AG08396 (cell line): ENCODE measurements at regions not wholly inside any gene's neighbourhood (a gene's known extent, or its start where the extent isn't known, plus 50 kb on each side); places are given as distances from the start of the nearest gene placed in this dataset.

Source experiments
- DNase-seq: peaks from one replicate; pipeline ENCODE4 v3.0.0; 2012; ENCODE audit warnings: low spot score, mixed read lengths

DNA sequence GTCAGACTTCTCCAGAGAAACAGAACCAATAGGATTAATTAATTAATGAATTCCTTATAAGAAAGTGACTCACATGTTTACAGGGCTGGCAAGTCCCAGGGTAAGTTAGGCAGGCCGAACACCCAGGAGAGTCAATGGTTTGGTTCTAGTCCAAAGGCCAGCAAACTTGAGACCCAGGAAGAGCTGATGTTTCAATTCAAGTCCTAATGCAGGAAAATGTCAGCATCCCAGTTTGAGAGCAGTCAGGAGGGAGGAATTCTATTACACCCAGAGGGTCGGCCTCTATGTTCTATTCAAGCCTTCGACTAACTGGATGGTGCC lies 466.0 kb downstream of the INSC start:
- DNase-seq = no peak

DNA sequence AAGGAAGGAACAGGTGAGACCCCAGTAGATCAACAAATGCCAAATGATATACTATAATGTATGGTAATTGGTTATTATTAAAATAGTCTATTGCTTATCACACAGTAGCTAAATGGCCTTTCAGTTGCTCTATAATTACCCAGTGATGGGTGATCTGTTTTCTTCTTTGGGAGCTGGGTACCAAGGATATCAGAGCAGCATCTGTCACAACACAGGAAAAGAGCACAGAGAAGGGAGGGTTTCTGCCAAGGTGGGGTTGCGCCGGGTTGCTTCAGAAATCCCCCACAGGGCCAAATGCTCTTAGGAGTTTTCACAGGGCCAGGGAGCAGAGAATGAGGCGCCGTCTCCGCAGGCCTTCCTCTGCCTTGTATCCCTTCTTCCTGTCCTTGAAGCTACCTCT lies 469.4 kb downstream of the INSC start:
- no peak for DNase-seq

DNA sequence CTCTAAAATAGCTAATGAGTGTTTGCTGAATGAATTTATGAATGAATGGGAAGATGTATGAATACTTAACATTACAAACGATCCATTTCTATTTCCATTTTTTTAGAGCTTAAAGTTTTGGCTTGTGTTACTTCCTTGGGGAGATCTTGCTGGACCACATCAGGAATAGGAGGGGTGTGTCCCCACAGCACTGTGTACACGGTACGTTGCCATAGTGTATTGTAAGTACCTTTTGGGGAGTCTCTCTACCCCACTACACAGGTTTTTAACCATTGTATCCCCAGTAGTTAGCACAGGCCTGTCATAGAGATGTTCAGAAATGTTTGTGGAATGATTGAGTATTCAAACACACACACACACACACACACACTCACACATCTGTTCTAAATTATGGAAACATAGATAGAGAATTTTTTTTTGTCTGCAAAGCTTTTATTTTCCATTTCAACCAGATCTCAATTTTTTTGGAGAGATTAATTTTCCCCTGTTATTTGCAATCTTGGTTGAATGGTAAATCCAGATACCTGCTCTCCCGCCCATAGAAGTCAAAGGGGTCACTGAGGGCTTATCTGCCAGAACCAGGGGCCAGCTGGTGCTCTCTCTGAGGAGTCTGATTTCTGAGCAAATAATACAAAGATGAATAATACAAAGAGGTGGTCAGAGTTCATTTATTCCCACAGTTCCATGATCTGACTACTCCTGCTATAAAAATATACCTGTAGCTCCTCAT lies 471.0 kb downstream of the INSC start:
- no peak for DNase-seq

DNA sequence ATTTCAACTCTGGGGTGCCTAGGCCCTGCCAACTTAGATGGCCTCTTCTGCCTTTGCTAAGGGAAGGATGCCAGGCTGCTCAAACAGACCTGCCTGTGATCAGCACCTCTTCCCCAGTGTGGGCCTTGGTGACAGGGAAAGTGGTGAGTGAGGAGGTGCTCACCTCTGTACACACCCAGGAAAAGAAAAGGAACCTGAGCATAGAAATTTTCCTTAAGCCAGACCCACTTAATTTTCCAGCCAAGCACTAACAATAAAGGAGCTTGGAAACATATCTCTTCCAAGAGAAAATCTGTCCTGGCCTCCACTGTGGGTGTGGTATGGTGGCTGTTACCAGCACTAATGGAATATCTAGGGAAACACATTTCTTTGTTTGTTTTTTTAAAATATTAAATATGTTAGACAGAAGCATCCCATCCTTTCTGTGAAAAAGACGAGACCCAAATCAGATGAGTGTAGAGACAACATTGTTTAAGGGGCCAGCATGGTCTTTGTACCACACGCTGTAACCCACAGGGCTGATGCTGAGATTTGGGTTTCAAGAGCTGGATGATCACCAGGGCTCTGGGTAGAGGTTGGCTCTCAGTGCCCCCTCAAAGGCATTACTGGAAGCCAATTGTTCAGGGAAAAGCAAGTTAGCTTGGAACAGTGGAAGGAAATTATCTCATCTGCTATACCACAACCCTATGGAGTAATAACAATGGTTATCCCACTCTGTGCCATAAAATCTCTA lies 472.2 kb downstream of the INSC start:
- no peak for DNase-seq

DNA sequence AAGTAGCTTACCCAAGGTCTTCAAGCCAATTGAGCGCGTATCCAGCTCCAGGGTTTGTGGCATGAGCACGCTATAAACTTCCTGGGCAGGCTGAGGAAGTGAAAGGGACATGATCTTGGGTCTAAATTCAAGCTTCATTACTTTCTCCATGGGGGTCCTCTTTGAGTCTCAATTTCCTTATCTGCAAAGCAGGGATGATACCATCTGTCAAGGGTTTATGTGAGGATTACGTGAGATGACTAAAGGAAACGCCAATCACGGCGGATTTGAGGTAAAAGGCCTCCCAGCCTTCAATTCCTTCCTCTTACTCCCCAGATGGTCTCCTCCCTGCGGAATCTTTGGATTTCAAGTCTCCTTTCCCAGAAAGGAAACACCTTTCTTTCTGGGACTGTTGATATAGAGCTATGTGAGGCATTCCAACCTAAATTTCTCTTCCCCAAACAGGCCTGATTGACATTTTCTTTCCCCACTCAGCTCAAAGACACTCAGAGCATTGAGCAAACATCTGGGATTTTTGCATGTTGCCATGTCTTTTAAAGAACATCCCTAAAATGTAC lies 474.4 kb downstream of the INSC start:
- no peak for DNase-seq

DNA sequence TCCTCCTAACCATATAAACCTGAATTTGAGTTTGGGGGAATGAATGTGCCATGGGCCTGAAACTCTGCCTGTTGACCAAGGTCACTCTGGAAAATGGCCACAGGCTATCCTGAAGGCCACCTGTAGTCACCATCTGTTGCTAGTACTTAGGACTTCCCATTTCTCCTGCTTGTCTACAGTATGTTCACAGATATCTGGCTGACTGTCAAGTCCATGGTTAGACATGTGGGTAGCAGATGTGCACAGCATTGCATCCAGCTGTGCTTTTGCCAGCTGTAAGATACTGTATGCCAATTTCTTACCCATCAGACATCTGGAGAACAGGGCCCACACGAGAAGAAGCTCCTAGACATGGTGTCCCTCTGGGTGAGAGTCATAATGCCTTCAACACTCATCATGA lies 475.4 kb downstream of the INSC start:
- DNase-seq = no peak

DNA sequence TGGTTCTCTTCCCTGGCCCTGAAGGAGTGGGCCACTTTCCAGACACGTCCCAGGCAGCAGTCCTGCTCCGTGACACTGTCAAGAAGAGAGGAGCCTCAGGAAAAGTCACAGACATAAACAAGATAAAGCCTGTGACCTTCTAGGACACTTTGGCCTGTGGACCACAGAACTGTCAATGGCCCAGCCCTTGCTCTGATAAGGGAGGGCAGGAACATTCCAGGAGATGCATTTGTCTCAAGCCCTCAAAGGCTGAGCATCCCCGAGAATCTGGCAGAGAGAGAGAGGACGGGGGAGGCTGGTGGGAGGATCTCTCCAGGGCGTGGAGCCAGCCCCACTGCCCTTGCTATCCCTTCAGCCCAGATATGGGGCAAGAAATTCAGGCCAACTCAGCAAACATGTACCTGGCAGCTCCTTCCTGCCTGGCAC lies 476.4 kb downstream of the INSC start:
- no peak for DNase-seq

DNA sequence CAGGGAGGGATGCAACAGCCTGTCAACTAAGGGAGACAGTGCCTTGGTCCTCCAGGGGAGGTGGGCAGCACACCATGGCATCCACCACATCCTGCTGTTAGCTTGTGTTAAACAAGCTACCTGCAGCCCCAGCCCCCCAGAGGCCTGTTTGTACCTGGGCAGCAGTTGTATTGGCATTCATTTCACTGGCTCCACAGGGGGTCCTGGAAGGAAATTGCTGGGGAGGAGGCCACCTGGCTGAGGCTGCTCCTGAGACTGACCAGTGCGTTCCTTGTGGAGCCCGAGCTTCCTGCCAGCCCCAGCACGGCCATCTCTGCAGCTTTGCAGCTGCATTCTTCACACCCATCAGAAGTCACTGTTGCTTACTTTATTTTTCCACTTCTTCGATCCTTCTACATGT lies 479.9 kb downstream of the INSC start:
- DNase-seq = no peak

DNA sequence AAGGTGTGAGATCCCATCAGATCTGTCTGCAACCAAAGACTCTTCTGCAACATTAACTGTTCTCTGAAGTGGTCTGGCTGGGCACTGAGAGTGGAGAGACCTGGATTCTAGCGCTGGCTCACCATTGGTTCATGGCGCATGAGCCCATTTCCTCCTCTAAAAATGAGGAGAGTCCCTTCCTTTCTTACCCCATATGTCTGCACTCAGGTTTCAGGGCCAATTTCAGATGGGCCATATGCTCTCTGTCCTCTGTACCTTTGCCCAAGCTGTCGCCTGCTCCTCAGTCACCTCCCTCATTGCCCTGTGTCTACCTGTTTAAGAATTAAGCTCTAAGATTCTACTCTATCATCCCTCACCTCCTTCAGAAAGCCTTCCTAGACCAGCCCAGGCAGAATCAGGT lies 484.7 kb downstream of the INSC start:
- no peak for DNase-seq

DNA sequence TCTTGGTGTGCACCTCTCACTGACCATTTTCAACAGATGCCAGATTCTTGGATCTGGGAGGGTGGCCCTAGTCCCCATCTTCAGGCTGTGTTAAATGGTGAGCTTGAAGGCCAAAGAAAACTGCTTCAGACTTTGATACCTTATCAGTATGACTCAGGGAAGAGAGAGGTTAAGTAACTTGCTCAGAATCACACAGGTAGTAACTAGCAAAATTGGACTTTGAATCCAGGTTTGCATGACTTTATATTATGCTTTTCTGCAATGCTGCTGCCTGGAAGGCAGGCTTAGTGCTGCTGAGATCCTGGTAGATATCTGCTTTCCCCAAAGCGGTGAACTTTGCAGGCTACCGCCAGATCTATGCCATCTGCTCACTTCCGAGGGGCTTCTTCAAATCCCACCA lies 487.3 kb downstream of the INSC start:
- no peak for DNase-seq

DNA sequence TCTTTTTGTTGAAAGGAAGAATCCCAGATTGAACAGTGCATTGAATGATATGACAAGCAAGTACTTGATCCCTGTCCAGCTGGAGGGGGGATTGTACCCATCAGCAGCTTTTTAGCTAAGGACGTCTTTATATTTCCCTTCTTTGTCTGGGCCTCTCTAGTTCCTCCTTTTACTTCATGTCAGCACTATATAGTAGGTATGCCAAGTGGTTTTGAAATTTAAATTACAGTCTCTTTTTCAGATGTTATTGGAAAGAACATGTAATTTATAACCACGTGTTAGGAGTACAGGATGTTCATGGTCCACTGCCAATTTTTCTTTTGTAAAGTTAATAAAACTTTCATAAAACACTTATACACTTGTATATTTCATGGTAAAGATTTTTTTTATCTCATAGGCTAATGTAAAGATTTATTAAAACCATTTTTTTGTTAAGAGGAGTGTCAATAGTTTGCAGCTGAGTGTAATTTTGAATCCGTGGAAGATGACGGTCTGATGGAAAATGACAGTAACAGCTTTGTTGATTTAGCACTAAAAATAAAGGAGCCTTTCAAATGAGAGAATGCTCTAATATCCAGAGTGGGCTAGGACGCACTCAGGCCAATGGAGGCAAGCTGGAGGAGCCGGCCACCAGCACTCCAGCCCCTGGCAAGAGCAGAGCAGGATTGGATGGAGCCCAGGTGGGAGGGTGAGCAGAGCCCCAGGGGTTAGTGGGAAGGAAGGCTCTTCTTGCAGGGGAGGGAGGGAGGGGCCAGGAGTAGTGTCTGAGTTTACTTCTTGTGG lies 488.3 kb downstream of the INSC start:
- DNase-seq = no peak

DNA sequence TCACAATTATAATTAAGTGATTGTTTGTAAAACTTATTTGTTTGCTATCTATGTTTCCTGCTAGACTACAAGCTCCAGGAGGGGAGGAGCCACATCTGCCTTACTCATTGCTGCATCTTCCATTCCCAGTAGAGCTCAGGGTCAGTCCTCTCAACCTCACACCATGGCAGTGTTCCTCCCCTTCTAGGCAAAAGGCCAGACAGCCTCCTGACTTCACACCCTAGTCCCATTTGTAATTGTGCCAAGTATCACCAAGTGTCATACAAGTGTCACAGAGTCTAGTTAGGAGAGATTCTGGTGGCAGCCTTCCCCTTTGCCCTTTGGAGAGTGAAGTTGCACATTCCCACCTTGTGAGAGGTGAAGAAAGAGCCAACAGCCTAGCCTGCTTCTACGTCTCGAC lies 490.4 kb downstream of the INSC start:
- DNase-seq = no peak

DNA sequence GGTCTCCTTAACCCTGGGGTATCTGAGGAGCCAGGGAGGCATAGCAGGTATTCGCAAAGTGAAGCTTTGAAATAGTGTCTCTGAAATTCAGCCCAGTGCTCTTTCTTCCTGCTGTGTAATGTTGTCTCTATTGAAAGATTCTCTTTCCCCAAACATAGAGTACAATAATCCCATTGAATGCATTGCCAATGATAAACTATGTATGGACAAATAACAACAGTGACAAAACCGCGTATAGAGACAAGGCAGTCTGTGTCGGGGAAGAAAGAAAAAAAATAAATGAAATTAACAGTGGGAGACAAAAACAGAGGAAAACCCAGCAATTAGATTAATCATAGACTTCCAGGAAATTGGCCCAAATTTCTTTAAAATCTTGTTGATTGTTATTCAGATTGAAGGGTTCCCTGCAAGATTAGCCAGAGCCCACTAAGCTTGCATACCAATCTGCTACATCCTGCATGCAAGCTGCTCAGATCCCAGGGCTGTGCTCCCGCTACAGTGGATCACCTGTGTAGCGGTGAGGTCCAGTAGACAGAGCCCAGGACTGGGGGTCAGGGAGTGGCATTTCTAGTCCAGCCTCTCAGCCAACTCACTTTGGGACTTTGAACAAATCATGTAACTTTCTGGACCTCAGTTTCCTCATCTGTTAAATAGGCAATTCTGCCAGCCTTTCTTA lies 492.8 kb downstream of the INSC start:
- DNase-seq = no peak

DNA sequence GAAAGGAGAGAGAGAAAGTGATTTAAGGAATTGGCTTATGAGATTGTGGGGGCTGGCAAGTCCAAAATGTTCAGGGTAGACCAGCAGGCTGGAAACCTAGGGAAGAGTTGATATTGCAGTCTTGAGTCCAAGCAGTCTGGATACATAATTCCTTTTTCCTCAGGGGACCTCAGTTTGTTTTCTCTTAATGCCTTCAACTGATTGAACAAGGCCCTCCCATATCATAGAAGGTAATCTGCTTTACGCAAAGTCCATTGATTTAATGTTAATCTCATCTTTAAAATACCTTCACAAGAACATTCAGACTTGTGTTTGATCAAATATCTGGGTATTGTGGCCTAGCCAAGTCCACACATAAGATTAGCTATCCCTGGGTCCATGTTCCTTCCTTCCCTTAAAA lies 494.7 kb downstream of the INSC start:
- DNase-seq = no peak

DNA sequence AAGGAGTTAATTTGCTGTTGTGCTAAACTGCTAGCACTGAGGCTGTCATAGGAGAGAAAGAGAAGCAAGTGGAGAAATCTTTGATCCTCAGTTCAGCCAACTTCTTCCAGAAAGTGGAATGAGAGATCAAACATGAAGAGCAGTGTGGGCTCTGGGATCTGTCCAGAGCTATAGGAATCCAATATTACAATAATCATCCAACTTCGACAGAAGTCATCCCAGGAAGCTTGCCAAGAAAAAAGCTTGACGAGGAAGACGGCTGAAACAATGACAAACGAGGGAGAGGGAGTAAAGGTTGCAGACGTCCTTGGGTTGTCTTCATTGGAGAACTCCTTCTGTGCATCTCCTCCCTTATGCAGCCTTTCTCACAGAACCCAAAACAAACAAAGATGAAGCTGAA lies 496.2 kb downstream of the INSC start:
- no peak for DNase-seq

DNA sequence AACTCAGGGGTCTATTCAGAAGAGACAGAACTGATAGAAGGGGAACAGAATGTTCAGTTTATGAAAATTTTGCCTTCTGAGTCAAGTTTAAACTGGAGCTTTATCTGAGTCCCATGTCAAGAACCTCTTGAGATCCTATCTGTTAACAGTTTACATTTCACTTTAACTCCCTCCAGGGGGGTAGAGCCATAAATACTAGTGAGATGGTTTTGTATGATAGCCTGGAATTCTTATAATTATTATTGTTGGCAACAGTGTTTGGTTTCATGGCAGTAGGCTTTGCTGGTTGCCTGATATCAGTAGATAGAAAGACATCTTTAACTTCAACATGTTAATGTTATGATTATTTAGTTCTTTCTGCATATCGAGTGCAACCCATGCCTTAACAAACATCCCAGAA lies 498.5 kb downstream of the INSC start:
- DNase-seq = no peak

DNA sequence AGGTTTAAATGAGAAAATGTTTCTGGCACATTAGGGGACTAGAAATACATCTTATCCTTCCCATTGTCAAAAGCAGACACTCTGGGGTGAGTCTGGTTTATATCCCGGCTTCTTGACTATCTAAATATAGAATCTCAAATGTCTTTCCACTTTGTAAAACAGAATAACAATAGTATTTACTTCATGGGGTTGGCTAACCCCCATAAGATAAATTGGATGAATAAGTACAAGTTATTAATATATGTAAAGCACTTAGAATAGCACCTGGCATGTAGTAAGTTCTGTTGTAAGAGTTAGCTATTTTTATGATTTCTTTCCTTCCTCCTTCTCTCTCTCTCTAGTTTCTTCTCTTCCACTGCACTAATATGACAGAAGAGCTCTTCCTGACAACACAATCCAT lies 499.1 kb downstream of the INSC start:
- DNase-seq = no peak

DNA sequence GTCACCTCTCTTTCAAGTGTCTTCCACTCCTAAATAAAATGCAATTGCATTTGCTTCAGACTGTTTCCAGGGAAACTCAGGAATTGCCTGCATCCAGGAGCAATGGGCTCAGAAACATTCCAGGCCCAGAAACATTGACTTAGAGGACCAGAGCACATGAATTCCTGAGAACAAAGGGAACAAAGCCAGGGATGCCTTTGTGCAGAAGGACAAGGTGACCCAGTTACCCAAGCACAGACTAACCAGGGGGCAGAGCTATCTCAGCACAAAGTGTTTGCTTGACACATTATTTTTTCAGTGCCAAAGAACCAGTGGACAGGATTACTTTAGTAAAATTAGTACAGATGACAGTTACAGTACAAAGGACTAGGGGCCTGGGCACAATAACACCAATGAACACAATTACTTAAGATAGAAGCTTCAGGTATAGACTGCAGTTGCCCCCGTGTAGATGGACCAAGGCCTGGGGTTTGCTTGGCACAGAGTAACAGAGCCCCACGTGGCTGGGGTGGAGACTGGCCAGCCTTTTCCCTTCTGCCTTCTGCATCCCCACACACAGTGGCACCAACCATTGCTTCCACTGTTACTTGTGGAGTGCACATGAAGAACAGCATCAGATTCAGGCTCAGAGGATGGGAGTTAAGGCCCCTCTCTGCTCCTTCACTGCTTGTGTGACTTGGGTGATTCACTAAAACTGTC lies 500.8 kb downstream of the INSC start:
- DNase-seq = no peak

DNA sequence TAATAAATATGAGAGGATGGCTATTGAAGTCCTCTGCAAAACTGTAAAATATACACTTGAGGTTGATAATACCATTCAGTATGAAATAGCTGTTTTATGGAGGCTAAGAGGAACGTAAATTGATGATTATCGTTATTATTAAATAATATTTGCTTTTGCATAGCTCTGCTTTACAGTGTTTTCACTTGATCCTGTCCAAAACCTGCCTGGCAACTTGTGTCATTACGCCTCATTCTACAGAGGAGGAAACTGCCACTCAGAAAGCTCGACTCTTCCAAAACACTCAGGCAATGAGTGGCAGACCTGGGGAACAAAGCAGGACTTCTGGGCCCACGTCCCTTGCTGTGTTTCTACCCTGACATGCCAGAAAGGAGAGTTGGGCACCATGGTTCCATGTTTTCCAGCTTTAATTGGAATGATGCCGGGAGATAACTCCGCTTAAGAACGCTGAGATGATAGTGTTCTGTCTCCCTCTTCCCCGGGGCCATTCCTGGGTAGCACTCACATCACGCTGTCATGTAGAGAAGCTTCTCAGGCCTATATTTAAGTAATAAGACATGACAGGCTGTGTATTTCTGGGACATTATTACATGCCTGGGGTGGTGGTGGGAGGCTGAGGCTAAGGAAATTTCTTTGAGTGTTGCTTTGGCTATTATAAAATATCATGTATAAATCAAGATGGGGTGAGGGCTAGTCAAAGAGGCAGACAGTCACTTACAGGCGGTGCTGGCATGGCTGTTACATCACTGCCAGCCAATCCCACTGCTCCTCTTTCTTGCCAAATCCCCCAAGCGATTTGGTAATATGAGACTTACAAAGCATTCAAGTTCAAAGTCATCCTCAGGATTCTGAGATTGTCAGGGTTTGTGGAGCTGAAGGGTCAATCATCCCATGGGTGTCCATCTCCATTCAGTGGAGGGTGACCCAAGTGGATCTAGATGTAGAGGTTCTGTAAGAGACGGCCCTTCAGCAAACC lies 501.7 kb downstream of the INSC start:
- no peak for DNase-seq

DNA sequence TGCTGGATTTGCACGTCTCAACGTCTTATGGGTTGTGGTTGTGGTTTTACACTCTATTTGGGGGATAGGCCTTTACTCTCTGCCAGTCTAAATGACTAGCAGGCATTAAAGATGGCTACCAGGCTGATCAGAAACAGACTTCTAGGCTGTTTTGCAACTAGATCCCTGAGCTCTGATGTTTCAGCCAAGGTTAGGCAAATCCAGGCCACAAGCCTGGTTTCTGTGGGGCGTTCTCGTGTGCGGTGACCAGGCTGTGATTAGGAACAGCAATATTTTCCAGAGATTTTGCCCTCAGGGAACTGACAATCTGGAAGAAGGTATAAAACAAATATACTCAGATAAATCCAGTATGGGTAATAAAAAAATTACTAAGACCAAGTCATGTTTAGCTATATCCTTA lies 502.4 kb downstream of the INSC start:
- no peak for DNase-seq
